Fibroblast of villous mesenchyme (primary cell): ENCODE measurements at regions not wholly inside any gene's neighbourhood (a gene's known extent, or its start where the extent isn't known, plus 50 kb on each side); places are given as distances from the start of the nearest gene placed in this dataset.

Experiments used
- DNase-seq: peaks from one replicate; pipeline ENCODE4 v3.0.0-alpha.2; 2010; ENCODE audit warnings: low read depth
- H3K4me3 ChIP-seq: 2 replicates; pipeline ENCODE4 v1.5.1; 2011; ENCODE audit warnings: low read depth, mild to moderate bottlenecking, low read length
- CTCF ChIP-seq: IDR thresholded peaks from 2 replicates; pipeline ENCODE4 v1.5.1; 2012; ENCODE audit warnings: low read depth, mild to moderate bottlenecking, low read length; ENCODE audit not compliant: insufficient read depth

GRCh38 chr10:133035952-133036351 is 51.8 kb upstream of the ADGRA1 start:
- no peak overlapping the region for H3K4me3 ChIP-seq
- DNase-seq, result no peak
- no peak for TF ChIP-seq CTCF

GRCh38 chr10:133034762-133035161 is 53.0 kb upstream of the ADGRA1 start:
- H3K4me3 ChIP-seq, result no peak overlapping the region
- DNase-seq, result no peak
- TF ChIP-seq CTCF, result no peak

GRCh38 chr10:133034092-133034491 is 53.6 kb upstream of the ADGRA1 start:
- TF ChIP-seq CTCF, result no peak
- no peak overlapping the region for H3K4me3 ChIP-seq
- DNase-seq, result no peak

GRCh38 chr10:133033742-133034048 is 54.0 kb upstream of the ADGRA1 start:
- no peak overlapping the region for H3K4me3 ChIP-seq
- no peak for TF ChIP-seq CTCF
- DNase-seq, result no peak

GRCh38 chr10:133032976-133033741 is 54.6 kb upstream of the ADGRA1 start:
- no peak for TF ChIP-seq CTCF
- DNase-seq, result no peak
- no peak overlapping the region for H3K4me3 ChIP-seq

- TF ChIP-seq CTCF, result no peak
- no peak for DNase-seq
- no peak overlapping the region for H3K4me3 ChIP-seq
Measured at GRCh38 chr10:133032231-133032630, 55.5 kb upstream of the ADGRA1 start.

GRCh38 chr10:133031541-133032125 is 56.1 kb upstream of the ADGRA1 start:
- H3K4me3 ChIP-seq, result no peak overlapping the region
- DNase-seq, result no peak
- TF ChIP-seq CTCF, result no peak
